B cell (primary cell): ENCODE measurements at regions not wholly inside any gene's neighbourhood (a gene's known extent, or its start where the extent isn't known, plus 50 kb on each side); places are given as distances from the start of the nearest gene placed in this dataset. TPM values are rescaled to one million over a fixed set of nuclear protein-coding genes. Genes with fewer than 3 reads are reported as not detected.

Experiments used
- ATAC-seq: fragments of 200-7000 bp; cut with Tn5 transposase; one replicate; pipeline ENCODE4 v1.10.0; 2021; ENCODE audit warnings: low read depth, mild to moderate bottlenecking, moderate number of reproducible peaks, moderate library complexity
- CTCF ChIA-PET: fragments of 350-600 bp; sonication (Branson Sonifier 250); formaldehyde crosslinking; loops from one replicate; lab custom pipeline; 2021; ENCODE audit warnings: antibody characterized with exemption, inconsistent platforms; lab: Charles Lee
- POLR2A ChIA-PET: fragments of 350-600 bp; sonication (Branson Sonifier 250); formaldehyde crosslinking; loops from one replicate; lab custom pipeline; 2021; ENCODE audit warnings: antibody characterized with exemption; lab: Charles Lee
- DNase-seq: peaks from one replicate; pipeline ENCODE4 v3.0.0; 2013
- H2AFZ ChIP-seq: 2 replicates; pipeline ENCODE4 v1.6.1; 2012; ENCODE audit warnings: mild to moderate bottlenecking, low read depth, low read length; ENCODE audit not compliant: insufficient read depth, poor library complexity, severe bottlenecking
- H3K27ac ChIP-seq, 2 donors: 1 replicate in 1 of 2; 2 replicates in 1 of 2; pipeline ENCODE4 v1.5.1; 2012 to 2013; ENCODE audit warnings: low read length in 2 of 2, mild to moderate bottlenecking in 2 of 2, moderate library complexity in 1 of 2
- H3K27me3 ChIP-seq, 4 experiments: fragments of 200-600 bp in 1 of 4; sonication (generic) in 1 of 4; replicated peaks in 1 of 4; 1 replicate in 2 of 4; 2 replicates in 2 of 4; pipeline versions ENCODE4 v1.6.1 to v1.7.0; 2013 to 2016; ENCODE audit warnings: low read length in 3 of 4, mild to moderate bottlenecking in 2 of 4, mixed read lengths in 1 of 4, moderate library complexity in 1 of 4; ENCODE audit not compliant: insufficient read depth in 4 of 4, control insufficient read depth in 3 of 4; ENCODE audit errors: control extremely low read depth in 1 of 4
- H3K36me3 ChIP-seq, 2 experiments: replicated peaks in 1 of 2; 1 replicate in 1 of 2; 2 replicates in 1 of 2; pipeline versions ENCODE4 v1.6.1 to v1.7.1; 2013; ENCODE audit warnings: low read length in 1 of 2; ENCODE audit not compliant: insufficient read depth in 2 of 2, control insufficient read depth in 1 of 2; ENCODE audit errors: control extremely low read depth in 1 of 2, extremely low read depth in 1 of 2
- H3K4me1 ChIP-seq, 2 donors: fragments of 200-600 bp in 1 of 2; sonication (generic) in 1 of 2; 1 replicate in 1 of 2; 2 replicates in 1 of 2; pipeline versions ENCODE4 v1.5.1 to v1.6.1; 2013 to 2017; ENCODE audit warnings: low read length in 2 of 2; ENCODE audit not compliant: control insufficient read depth in 2 of 2, insufficient read depth in 2 of 2
- H3K4me2 ChIP-seq: replicated peaks from 2 replicates; pipeline ENCODE3; 2012; ENCODE audit warnings: mild to moderate bottlenecking, low read depth, low read length; ENCODE audit not compliant: poor library complexity, severe bottlenecking
- H3K4me3 ChIP-seq, 5 experiments: fragments of 200-600 bp in 1 of 5; sonication (generic) in 1 of 5; 1 replicate in 3 of 5; 2 replicates in 2 of 5; pipeline versions ENCODE4 v1.5.1 to v1.7.0; 2011 to 2016; ENCODE audit warnings: low read length in 4 of 5, mild to moderate bottlenecking in 4 of 5, low read depth in 2 of 5, control low read depth in 1 of 5, moderate library complexity in 1 of 5; ENCODE audit not compliant: insufficient read depth in 1 of 5; ENCODE audit errors: control extremely low read depth in 1 of 5, extremely low read depth in 1 of 5
- H3K79me2 ChIP-seq: fragments of 200-600 bp; sonication (generic); one replicate; pipeline ENCODE4 v1.6.0; 2016; ENCODE audit warnings: low read length; ENCODE audit not compliant: control insufficient read depth, insufficient read depth
- H3K9ac ChIP-seq: fragments of 200-600 bp; sonication (generic); 2 replicates; pipeline ENCODE4 v1.6.1; 2017; ENCODE audit warnings: mild to moderate bottlenecking, low read length, moderate library complexity
- H3K9me3 ChIP-seq, 3 donors: one replicate each; pipeline versions ENCODE4 v1.6.1 to v1.7.1; 2013; ENCODE audit warnings: low read length in 2 of 3; ENCODE audit not compliant: control insufficient read depth in 2 of 3, insufficient read depth in 1 of 3; ENCODE audit errors: control extremely low read depth in 1 of 3
- H4K20me1 ChIP-seq: 2 replicates; pipeline ENCODE4 v1.6.0; 2012; ENCODE audit warnings: mild to moderate bottlenecking, low read length; ENCODE audit not compliant: insufficient read depth, control insufficient read depth, poor library complexity, severe bottlenecking
- H3K27ac Mint-ChIP-seq: one replicate; pipeline ENCODE4 v1.8.0; 2021; ENCODE audit warnings: mixed read lengths
- H3K27me3 Mint-ChIP-seq: one replicate; pipeline ENCODE4 v1.8.0; 2021; ENCODE audit warnings: mixed read lengths
- H3K4me1 Mint-ChIP-seq: one replicate; pipeline ENCODE4 v1.8.0; 2021; ENCODE audit warnings: mixed read lengths
- H3K4me3 Mint-ChIP-seq: one replicate; pipeline ENCODE4 v1.8.0; 2021; ENCODE audit warnings: mixed read lengths
- H3K9me3 Mint-ChIP-seq: one replicate; pipeline ENCODE4 v1.8.0; 2022; ENCODE audit warnings: mixed read lengths; ENCODE audit not compliant: insufficient read depth
- EZH2 ChIP-seq: IDR thresholded peaks from 2 replicates; pipeline ENCODE4 v1.6.1; 2012; ENCODE audit warnings: borderline replicate concordance, low read depth, mild to moderate bottlenecking, moderate library complexity, low read length; ENCODE audit not compliant: insufficient read depth, poor library complexity, severe bottlenecking
- WGBS: methylation state at CpG from one replicate; pipeline ENCODE4 v1.1.5; 2013; ENCODE audit warnings: missing lambda C conversion rate; ENCODE audit not compliant: insufficient coverage; 5-methylcytosine and 5-hydroxymethylcytosine counted together
- intact Hi-C: fragments of 100-400 bp; cut with micrococcal nuclease; formaldehyde crosslinking; loops from one replicate; pipeline ENCODE4 v1.10.0; 2022
- small RNA-seq: library from RNA; depleted of rRNA; stranded (forward); fragments of <200 nt; gene quantifications from one replicate; pipeline ENCODE3, GENCODE V24; 2012; ENCODE audit warnings: low replicate concordance, low read depth; ENCODE audit not compliant: insufficient read length

DNA sequence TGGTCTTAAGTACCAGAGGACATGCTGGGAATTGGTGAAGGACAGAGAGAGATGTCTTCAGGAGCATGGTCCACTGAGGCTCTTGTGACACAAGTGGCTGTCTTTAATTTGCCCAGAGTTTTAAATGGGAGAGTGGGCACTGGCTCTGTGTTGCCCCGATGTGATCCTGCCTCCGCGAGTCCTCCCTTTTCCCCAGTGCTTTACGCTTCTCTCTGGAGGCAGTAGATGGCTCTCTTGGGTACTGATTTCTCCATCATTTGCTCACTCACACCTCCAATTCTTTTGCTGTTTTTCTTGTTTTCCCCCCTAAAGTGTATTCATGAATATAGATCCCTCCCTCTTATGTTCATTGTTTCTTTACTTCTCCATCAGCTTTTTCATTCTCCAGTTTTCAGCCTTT is 74.3 kb downstream of the EMP1 start:
- Histone ChIP-seq H3K9me3 (peaks cover 0 to 13% (median 10%) of the 10 kb centered on the region in 3 donors), H4K20me1 (no peaks in the 10 kb centered on the region), H3K79me2 (no peaks in the 10 kb centered on the region), H3K27ac (no peak overlapping the region), H3K4me1 (no peaks in the 10 kb centered on the region), H3K36me3 (no peaks in the 10 kb centered on the region), H3K27me3 (peaks cover 0 to 12% (median 3%) of the 10 kb centered on the region in 4 experiments), H3K9ac (no peak overlapping the region), H3K4me3 (no peak overlapping the region), H2AFZ (no peak overlapping the region), H3K4me2 (no peak overlapping the region)
- Mint-ChIP-seq H3K9me3 (peaks cover 2% of the 10 kb centered on the region), H3K27ac (no peak overlapping the region), H3K27me3 (peaks cover 32% of the 10 kb centered on the region), H3K4me1 (no peaks in the 10 kb centered on the region), H3K4me3 (no peak overlapping the region)
- ChIA-PET POLR2A (no interaction called here), CTCF (interaction anchor here (1.2 kb wide), 1 partner anchor 14 kb away, joined by 4 read pairs; no protein-coding TSS in a partner anchor)
- DNase-seq (no peak), ATAC-seq (no peak)
- 95% methylated on average over 4 of the region's 4 CpGs for WGBS
- intact Hi-C loops = no loop called here
- no peak for TF ChIP-seq EZH2

Small RNAs in the stretch of these regions (small RNA-seq; reads per million reads assigned to genes)
- not detected for gene RNA5SP353
- not detected for gene RNU6-590P
